GM19239 (cell line): ENCODE measurements at regions not wholly inside any gene's neighbourhood (a gene's known extent, or its start where the extent isn't known, plus 50 kb on each side); places are given as distances from the start of the nearest gene placed in this dataset.

Source experiments
- DNase-seq: peaks from one replicate; pipeline ENCODE4 v3.0.0; 2011; ENCODE audit warnings: low spot score; ENCODE audit not compliant: insufficient read length
- FAIRE-seq: peaks from 2 replicates; lab custom pipeline; 2011; peaks lifted over from hg19 to GRCh38; lab: Jason Lieb, UNC

DNA sequence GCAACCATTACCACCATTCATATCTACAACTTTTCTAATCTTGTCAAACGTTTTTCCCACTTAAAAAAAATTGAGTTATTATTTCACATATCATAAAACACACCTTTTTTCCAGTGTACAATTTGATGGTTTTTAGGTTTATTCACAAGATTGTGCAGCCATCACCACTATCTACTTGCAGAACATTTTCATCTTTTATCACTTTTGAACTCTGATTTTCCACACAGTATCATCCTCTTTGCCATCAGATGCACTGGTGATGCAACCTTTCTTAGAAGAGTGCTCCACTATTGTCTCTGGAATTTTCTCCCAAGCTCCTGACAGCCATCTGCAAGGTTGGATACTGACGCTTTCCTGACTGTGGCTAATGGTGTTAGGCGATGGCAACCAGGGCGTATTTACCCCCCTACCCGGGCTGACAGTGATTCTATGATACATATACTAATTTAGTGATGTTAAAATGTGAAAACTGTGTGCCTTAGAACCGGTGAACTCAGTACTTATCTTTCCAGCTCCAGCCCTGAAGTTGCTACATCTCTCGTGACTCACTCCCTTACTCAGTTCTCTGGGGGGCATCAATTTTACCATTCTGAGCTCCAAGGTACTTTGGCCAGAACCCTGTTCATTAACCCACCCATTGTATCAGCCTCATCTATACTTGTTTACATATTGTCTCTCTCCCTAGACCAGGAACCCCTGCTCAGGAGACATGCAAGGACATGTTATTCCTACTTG lies 105.4 kb upstream of the SPRED2 start:
- no peak for DNase-seq
- FAIRE-seq, result no peak

DNA sequence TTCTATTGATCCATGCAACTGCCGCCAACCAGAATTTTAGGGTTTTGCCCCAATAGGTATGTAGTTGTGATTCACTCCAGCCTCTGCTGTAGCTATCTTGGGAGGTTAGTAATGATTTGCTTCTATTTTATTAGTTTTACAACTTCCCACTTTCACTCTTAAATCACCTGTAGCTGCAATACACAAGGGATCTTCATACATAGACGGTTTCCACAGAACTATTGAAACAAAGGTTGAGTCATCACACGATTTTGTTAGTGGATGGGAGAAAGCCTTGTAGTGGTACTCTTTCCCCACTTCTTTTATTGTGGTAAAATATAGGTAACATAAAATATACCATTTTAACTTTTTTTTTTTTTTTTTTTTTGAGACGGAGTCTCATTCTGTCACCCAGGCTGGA lies 104.2 kb upstream of the SPRED2 start:
- FAIRE-seq (peak; percentile 11), DNase-seq (peak; percentile 13)

DNA sequence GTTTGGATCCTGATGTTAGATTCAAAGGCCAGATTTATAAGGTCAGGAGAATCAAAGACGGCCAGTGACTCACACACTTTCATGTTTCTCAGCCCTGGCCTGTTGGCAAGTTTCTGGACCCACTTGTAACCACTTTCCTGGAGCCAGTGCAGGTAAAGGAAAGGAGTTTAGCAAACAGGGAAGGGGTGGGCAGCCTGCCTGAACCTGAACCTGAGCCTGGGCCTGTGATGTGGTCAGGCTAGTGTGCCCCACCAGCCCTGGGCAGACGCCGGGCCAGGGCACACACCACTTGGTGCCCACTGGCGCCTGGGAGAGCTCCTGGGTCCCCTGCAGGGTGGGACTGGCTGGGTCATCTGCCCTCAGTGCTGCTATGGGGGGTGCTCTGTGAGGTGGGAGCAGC lies 100.5 kb upstream of the SPRED2 start:
- DNase-seq (no peak), FAIRE-seq (no peak)

DNA sequence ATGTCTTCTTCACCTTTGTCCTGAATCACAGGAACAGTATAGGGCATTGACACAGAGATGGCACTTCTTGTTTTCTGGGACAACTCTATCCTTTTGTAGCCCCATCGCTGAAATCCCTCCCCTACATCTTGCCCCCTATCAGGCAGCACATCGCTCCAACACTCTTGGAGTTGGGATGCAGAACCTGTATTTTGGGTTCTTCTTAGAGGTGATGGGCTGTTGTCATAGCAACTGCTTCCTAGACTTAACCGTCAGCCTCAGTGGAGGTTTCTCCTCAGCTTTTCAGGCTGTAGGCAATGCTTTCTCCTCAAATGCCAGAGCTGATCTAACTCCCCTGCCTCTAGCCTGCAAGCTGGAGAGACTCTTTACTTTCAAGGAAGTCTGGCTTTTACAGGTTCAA lies 99.9 kb upstream of the SPRED2 start:
- no peak for FAIRE-seq

DNA sequence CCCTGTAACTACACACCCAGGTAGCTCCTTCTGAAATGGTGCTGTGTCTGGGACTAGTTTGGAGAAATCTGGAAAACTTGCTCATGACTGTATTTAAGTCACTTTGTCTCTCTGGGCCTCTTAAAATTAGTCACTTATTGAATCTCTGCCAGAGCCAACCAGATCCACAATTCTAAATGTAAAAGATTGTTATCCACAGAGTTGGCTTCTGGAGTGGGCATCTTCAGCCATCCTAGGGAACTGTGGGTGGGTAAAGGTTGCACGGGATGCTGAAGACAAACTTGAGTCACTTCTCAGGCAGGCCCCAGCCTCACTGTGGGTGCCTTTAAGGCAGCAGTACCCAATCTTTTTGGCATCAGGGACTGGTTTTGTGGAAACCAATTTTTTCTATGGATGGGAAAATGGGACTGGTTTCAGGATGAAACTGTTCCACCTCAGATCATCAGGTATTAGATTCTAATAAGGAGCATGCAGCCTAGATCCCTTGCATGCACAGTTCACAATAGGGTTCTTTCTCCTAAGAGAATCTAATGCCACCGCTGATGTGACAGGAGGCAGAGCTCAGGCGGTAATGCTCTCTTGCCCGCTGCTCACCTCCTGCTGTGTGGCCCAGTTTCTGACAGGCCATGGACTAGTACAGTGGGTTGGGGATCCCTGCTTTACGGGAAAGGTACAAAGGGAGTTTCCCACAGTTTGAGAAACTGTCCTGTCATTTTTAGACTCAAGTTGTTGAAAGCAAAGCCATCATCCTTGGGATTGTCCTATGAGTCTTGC lies 98.3 kb upstream of the SPRED2 start:
- DNase-seq (no peak), FAIRE-seq (no peak)

More for the DNA sequence above, 99.9 kb upstream of the SPRED2 start:
- no peak for DNase-seq

DNA sequence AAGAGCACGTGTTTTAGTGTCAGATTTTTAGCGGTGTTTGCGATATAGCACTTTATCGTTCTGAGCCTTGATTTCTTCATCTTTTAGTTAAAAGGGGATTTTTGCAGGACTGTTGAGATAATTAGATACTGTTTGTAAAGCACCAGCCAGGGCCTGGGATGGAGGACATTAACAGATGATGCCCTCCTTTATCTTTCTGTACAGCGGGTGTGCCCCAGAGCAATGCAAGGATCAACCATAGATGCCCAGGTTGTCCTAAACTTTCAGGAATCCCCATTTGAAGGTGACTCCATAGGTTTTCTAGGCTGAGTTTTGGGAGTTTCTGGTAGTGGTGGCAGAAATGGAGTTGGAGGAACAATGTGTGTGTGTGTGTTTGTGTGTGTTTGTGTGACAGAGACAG lies 97.0 kb upstream of the SPRED2 start:
- DNase-seq, result no peak
- no peak for FAIRE-seq

DNA sequence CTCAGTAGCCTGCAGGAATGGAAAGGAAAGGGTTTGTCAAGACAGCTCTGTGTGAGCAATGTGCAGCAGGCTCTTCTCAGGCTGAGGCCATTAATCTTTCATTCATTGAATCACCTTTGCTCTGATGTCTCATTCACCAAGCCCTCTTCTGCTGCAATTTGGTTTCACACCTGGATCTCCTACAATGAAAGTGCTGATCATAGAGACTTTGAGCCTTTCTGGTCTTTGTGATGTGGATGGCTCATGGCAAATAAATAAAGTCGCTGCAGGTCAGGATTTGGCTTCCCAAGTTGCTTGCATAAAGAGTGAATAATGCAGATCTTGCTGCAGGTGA lies 95.8 kb upstream of the SPRED2 start:
- no peak for FAIRE-seq

DNA sequence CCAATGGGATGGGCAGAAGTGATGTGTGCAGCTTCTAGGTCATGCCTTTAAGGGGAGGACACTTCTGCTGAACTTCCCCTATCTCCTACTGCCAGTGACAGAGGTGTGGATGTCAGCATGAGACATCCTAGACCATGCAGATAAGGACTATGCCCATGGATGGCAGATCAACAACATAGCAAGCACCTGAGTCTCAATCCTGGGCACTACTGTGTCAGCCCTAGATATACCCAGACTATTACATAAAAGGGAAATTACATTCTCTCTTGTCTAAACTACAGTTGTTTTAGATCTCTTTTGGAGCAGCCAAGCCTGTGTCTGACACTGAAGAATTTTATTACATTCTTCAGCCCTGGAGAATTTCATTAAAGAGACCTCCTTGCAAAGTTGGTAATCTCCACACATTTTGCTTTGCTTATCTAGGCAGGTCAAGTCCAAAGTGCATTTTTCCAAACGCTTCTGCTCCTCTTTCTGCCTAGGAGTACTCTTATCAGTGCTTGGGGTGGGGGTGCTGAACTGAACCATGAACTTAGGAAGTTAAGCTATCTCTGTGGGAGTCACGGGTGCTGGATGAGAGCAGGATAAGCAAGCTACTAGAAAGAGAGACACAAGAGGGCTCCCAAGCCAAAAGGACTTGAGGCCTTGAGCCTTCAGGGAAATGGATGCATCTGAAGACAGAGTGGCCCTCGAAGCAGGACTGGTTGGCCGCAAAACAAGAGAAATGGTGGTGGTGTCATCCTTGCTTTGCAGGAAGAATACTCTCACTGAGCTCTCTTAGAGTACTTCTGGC lies 95.2 kb upstream of the SPRED2 start:
- DNase-seq, result no peak
- FAIRE-seq, result no peak

More for the DNA sequence above, 95.8 kb upstream of the SPRED2 start:
- no peak for DNase-seq

DNA sequence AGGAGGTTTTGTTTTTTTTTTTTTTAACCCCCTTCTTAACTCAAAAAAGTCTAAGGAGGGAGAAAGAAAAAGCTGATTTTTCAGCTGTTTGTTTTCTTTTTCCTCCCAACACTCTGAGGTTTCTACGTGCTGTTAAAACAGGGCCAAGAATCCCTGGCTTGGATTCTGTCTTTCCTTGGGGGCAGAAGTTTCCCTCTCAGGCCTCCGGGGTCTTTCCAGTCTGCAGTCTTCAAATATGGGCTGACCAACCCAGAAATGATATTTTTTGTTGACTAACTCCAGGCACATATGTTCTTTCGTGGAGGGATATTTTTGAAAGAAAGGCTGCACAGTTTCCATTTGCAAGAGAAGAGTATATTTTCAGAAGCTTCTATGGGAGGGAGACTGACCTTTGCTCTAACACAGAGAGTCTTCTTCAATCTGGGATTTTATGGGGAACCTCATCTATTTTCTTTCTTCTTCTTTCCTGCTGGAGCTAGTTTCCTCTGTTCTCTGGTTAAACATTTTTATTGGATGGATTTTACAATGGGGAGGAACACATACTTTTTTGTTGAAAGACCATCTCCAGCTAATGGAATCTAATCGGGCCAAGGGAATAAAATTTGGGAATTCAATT lies 93.3 kb upstream of the SPRED2 start:
- DNase-seq, result no peak
- no peak for FAIRE-seq

DNA sequence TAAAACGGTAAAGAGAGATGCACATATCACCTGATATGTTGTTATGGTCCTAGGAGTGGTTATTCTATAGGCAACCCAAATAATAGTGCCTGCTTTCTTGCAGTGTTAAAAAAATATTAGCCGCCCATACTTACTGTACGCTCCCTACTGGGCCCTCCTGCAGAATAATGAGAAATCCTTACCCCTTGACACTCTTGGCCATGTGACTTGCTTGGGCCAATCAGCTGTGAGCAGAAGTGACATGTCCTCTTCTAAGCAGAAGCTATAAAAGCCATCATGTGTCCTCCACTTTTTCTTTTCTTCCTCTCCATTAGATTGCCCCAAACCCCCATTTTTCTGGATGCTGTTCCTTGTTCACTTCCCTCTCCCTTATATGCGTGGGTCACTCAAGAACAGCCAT lies 90.5 kb upstream of the SPRED2 start:
- FAIRE-seq (no peak), DNase-seq (no peak)

DNA sequence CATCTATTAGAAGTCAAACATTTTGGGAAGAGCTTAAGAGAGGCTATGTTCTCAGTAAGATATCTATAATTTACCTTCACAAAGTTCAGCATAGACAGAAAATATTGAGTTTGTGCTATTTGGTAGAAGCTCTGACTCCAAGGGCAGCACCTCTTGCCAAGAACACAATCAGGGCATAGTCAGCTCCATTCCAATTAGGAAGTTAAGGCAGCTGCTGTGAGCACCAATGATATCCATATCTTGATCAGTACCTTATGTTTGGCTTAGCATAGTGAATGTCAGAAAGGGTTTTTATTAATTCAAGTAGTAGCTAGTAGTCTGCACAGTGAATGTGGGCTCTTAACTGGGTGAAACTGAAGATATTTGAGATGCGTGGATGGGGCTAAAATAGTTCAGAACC lies 86.4 kb upstream of the SPRED2 start:
- DNase-seq, result no peak

DNA sequence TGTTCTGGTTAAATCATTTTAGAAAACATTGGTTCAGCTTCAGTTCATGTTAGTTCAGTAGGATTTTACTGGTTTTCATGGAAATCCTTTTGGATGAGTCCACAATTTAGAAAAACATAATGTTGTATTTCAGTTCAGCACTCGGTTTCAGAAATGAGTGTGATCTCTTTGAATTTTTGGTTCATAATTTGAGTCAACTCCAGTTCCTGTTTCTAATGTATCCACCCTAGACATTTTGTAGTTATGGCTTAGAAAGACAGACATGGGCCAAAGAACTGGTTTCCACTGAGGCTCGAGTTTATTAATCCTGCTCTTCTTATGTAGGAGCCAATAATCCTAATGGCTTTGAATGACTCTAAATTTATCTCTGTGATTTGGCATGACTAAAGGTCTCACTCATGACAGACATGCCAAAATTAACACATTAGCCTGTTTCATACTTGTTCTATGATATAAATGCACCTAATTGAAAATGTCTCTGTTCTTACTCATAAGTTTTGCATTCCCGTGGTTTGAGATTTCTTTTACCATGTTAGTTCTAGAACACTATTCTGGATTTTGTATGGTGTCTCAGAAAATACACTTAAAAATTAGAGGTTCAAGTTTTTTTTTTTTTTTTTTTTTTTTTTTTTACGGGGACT lies 82.3 kb upstream of the SPRED2 start:
- DNase-seq, result no peak
- FAIRE-seq, result no peak

More for the DNA sequence above, 86.4 kb upstream of the SPRED2 start:
- FAIRE-seq, result no peak

DNA sequence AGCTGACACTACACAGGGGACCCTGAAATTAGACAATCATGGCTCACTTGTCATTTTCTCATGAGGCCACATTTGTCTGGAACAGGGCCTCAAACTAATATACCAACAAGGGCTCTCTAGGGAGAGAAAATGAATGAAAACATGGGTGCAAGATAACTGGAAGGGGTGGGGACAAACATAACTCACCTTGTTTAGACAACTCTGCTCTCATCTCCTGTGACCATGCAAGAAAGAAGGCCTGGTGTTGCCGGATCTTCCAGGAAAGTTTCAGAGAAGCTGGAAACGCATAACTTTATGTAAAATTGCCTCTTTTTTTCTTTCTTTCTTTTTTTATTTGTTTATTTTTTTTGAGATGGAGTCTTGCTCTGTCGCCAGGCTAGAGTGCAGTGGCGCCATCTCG lies 80.4 kb upstream of the SPRED2 start:
- FAIRE-seq, result no peak

DNA sequence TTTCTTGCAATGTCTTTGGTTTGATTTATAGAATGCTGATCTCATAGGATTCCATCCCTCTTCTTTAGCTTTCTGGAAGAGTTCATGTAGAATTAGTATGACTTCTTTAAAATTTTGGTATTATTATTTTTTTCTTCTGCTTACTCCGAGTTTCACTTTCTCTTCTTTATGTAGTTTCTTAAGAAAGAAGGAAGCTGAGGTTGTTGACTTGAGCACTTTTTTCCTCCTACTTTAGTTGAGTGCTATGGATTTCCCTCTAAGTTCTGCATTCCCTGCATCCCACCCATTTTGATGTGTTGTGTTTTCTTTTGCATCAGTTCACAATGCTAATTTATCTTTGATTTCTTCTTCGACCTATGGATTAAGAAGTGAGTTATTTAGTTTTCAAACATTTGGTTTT lies 78.9 kb upstream of the SPRED2 start:
- DNase-seq (no peak), FAIRE-seq (no peak)

More for the DNA sequence above, 80.4 kb upstream of the SPRED2 start:
- DNase-seq, result no peak

DNA sequence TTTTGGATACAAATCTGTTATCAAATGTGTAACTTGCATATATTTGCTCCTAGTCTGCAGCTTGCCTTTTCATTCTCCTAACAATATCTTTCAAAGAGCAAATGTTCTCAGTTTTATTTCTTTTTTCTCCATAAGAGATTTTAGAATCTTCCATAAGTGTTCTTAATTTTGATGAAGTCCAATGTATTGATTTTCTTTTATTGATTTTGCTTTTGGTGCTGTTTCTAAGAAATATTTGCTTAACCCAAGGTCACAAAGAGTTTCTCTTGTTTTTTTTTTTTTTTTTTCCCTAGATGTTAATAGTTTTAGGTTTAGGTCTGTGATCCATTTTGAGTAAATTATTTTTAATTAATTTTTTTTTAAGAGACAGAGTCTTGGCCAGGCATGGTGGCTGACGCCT lies 75.8 kb upstream of the SPRED2 start:
- FAIRE-seq, result no peak
- DNase-seq, result no peak

DNA sequence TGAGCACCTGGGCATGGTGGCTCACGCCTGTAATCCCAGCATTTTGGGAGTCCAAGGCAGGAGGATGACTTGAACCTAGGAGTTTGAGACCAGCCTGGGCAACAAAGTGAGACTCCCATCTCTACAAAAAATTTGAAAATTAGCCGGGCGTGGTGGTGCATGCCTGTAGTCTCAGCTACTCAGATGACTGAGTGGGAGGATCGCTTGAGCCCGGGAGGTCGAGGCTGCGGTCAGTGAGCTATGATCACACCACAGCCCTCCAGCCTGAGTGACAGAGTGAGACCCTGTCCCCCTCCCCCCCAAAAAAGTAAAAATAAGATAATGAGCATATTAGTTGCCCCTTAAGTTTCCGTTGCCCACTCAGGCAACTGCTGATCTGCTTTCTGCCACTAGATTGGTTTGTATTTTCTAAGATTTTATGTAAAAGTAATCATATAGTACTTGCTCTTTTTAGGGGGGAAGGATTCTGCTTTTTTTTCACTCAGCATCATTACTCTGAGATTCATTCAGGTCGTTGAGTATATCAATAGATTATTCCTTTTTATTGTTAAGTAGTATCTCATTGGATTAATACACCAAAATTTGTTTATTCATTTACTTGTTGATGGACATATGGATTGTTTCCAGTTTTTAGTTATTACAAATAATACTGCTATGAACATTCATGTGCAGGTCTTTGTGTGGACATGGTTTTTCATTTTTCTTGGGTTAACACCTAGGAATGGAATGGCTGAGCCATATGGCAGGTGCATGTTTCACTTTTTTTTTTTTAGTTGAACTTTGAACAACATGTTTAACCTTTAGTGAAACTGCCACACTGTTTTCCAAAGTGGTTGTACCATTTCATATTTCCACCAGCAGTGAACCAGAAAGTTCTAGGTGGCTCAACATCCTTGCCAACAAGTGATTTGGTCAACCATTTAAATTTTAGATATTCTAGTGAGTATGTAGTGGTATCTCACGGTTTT lies 75.0 kb upstream of the SPRED2 start:
- FAIRE-seq (no peak), DNase-seq (no peak)

DNA sequence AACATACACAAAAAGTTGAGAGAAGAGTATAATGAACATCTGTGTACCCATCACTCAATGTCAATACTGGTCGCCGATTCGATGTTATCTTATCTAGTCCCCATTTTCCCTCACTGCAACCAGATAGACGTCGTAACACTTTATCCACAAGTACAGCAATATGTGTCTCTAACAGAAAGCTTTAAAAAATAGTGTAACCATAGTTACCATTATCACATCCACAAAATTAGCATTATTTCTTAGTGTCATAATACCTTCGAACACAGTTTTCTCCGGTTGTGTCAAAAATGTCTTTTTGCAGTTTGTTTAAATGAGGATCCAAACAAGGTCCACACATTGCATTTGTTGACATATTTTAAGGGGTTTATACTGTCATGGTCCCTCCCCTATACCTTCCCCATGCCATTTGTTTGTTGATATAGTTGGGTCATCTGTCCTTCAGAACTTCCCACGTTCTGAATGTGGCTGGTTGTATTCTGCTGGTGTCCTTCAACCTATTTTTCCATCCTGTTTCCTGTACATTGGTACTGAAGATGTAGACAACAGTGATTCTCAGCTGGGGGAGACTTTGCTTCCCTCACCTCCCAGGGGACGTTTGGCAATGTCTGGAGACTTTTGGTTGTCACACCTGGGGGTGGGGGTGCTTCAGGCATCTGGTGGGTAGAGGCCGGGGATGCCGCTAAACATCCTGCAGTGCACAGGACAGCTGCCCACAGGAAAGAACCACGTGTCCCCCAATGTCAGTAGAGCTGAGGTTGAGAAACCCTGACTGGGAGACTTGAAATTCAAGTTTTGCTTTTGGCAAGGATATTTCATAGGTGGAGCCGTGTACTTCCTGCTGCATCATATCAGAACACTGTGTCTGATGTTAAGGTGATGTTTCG lies 72.7 kb upstream of the SPRED2 start:
- DNase-seq (no peak), FAIRE-seq (no peak)

DNA sequence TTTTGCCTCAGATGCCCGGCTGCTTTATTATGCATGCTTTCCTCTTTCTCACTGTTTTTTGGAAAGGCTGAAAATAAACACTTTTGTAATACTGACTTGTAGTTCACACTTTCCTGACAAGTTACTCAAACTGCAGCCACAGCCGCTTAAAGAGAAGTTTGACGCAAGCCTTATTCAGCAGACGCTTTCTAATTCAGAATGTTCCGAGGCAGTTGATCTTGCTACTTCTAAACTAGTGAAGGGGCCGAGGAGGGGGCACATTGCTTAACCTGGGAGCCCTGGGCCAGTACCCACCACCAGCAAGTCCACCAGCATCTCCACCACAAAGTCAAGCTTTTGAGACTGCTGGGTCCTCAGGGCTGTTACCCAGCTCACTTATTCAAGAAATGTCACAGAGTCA lies 71.8 kb upstream of the SPRED2 start:
- FAIRE-seq, result no peak

More for the DNA sequence above, 71.8 kb upstream of the SPRED2 start:
- DNase-seq, result no peak
